ENCODE measurements at regions not wholly inside any gene's neighbourhood (a gene's known extent, or its start where the extent isn't known, plus 50 kb on each side); places are given as distances from the start of the nearest gene placed in this dataset.

DNA sequence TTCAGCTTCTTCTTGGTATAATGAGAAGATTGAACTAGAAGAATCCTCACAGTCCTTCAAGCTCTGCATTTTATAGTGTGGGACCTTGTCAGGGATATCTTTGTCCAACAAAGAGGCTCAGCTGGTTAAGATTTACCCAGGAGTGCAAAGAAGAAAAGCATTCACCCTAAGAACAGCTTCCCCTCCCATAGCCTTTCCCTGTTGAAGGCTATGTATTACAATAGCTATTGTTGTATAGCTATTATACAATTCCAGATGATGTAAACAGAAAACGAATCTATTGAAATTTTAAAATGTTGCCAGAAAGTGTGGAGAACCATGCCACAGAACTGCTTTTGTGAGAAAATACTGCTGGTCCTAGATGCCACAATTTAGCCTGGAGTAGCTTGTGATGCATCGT is 85.5 kb upstream of the CNKSR3 start:
- TF ChIP-seq CTCF (IDR thresholded peaks at IDR 0.05; ENCODE audit: borderline replicate concordance, extremely low read depth, low read length, poor library complexity, severe bottlenecking) (no peak), EZH2 (IDR thresholded peaks at IDR 0.05; ENCODE audit: borderline replicate concordance, low read depth, low read length, severe bottlenecking) (no peak)

Data from DND-41 (cell line).